GM20431 (cell line): ENCODE measurements at regions not wholly inside any gene's neighbourhood (a gene's known extent, or its start where the extent isn't known, plus 50 kb on each side); places are given as distances from the start of the nearest gene placed in this dataset.

Source experiments
- in situ Hi-C: fragments of 300-500 bp; cut with MseI, MboI; formaldehyde crosslinking; loops from one replicate; pipeline ENCODE4 v1.15.0; 2020; ENCODE audit warnings: low sequenced_read_pairs; ENCODE audit not compliant: unreplicated experiment

GRCh38 chr10:108434559-108435252, 1270.2 kb upstream of the SORCS1 start:
- in situ Hi-C loops = no loop called here

- in situ Hi-C loops = no loop called here
Observed at GRCh38 chr10:108427146-108427545, 1262.6 kb upstream of the SORCS1 start.

GRCh38 chr10:108425283-108425964, 1260.9 kb upstream of the SORCS1 start:
- in situ Hi-C loops = no loop called here

GRCh38 chr10:108424656-108425055, 1260.2 kb upstream of the SORCS1 start:
- in situ Hi-C loops = no loop called here

GRCh38 chr10:108422286-108422685, 1257.8 kb upstream of the SORCS1 start:
- in situ Hi-C loops = no loop called here

GRCh38 chr10:108421266-108421665, 1256.8 kb upstream of the SORCS1 start:
- in situ Hi-C loops = no loop called here

GRCh38 chr10:108413954-108414353, 1249.4 kb upstream of the SORCS1 start:
- in situ Hi-C loops = no loop called here

GRCh38 chr10:108412323-108412722, 1247.8 kb upstream of the SORCS1 start:
- in situ Hi-C loops = no loop called here

GRCh38 chr10:108411894-108412293, 1247.4 kb upstream of the SORCS1 start:
- in situ Hi-C loops = no loop called here

GRCh38 chr10:108411206-108411605, 1246.7 kb upstream of the SORCS1 start:
- in situ Hi-C loops = no loop called here

- in situ Hi-C loops = no loop called here
Observed at GRCh38 chr10:108410236-108410635, 1245.7 kb upstream of the SORCS1 start.

- in situ Hi-C loops = no loop called here
Observed at GRCh38 chr10:108409306-108409705, 1244.8 kb upstream of the SORCS1 start.

GRCh38 chr10:108404155-108404554, 1239.6 kb upstream of the SORCS1 start:
- in situ Hi-C loops = no loop called here

GRCh38 chr10:108399465-108399864, 1235.0 kb upstream of the SORCS1 start:
- in situ Hi-C loops = no loop called here

GRCh38 chr10:108393089-108393488, 1228.6 kb upstream of the SORCS1 start:
- in situ Hi-C loops = no loop called here

- in situ Hi-C loops = no loop called here
Observed at GRCh38 chr10:108392286-108392685, 1227.8 kb upstream of the SORCS1 start.

GRCh38 chr10:108388706-108389105, 1224.2 kb upstream of the SORCS1 start:
- in situ Hi-C loops = no loop called here

- in situ Hi-C loops = no loop called here
Observed at GRCh38 chr10:108385963-108386362, 1221.5 kb upstream of the SORCS1 start.

- in situ Hi-C loops = no loop called here
Observed at GRCh38 chr10:108384378-108384777, 1219.9 kb upstream of the SORCS1 start.

GRCh38 chr10:108378779-108379178, 1214.3 kb upstream of the SORCS1 start:
- in situ Hi-C loops = no loop called here

- in situ Hi-C loops = no loop called here
Observed at GRCh38 chr10:108375691-108376090, 1211.2 kb upstream of the SORCS1 start.

- in situ Hi-C loops = no loop called here
Observed at GRCh38 chr10:108374991-108375390, 1210.5 kb upstream of the SORCS1 start.
